Hepatocyte (in vitro differentiated cells): ENCODE measurements at regions not wholly inside any gene's neighbourhood (a gene's known extent, or its start where the extent isn't known, plus 50 kb on each side); places are given as distances from the start of the nearest gene placed in this dataset.

Experiments used
- DNase-seq: peaks from one replicate; pipeline ENCODE4 v3.0.0-alpha.2; 2016; ENCODE audit warnings: low spot score
- H2AFZ ChIP-seq: fragments of 200-600 bp; sonication (generic); 2 replicates; pipeline ENCODE4 v1.6.0; 2016; ENCODE audit warnings: antibody characterized with exemption, mild to moderate bottlenecking
- H3K27ac ChIP-seq: fragments of 200-600 bp; sonication (generic); 2 replicates; pipeline ENCODE4 v1.5.1; 2016; ENCODE audit warnings: mild to moderate bottlenecking
- H3K27me3 ChIP-seq: fragments of 200-600 bp; sonication (generic); 2 replicates; pipeline ENCODE4 v1.6.1; 2016
- H3K36me3 ChIP-seq: fragments of 200-600 bp; sonication (generic); replicated peaks from 2 replicates; pipeline ENCODE4 v1.5.1; 2016; ENCODE audit warnings: low read depth; ENCODE audit not compliant: insufficient read depth
- H3K4me1 ChIP-seq: fragments of 200-600 bp; sonication (generic); 2 replicates; pipeline ENCODE4 v1.5.1; 2016; ENCODE audit warnings: mild to moderate bottlenecking, moderate library complexity; ENCODE audit not compliant: insufficient read depth
- H3K4me2 ChIP-seq: fragments of 200-600 bp; sonication (generic); 2 replicates; pipeline ENCODE4 v1.6.0; 2016
- H3K4me3 ChIP-seq: fragments of 200-600 bp; sonication (generic); 2 replicates; pipeline ENCODE4 v1.5.1; 2016; ENCODE audit warnings: mild to moderate bottlenecking
- H3K79me2 ChIP-seq: fragments of 200-600 bp; sonication (generic); 2 replicates; pipeline ENCODE4 v1.6.0; 2017; ENCODE audit warnings: mild to moderate bottlenecking
- H3K9me2 ChIP-seq: fragments of 200-600 bp; sonication (generic); replicated peaks from 2 replicates; pipeline ENCODE4 v1.6.0; 2017; ENCODE audit warnings: mild to moderate bottlenecking; ENCODE audit not compliant: insufficient read depth
- H3K9me3 ChIP-seq: fragments of 200-600 bp; sonication (generic); 2 replicates; pipeline ENCODE4 v1.5.1; 2016; ENCODE audit warnings: low read depth, mild to moderate bottlenecking
- H4K20me1 ChIP-seq: fragments of 200-600 bp; sonication (generic); 2 replicates; pipeline ENCODE4 v1.6.0; 2016; ENCODE audit warnings: mild to moderate bottlenecking; ENCODE audit not compliant: insufficient read depth, poor library complexity, severe bottlenecking
- EZH2 ChIP-seq: fragments of 200-600 bp; sonication (generic); IDR thresholded peaks from 2 replicates; pipeline ENCODE4 v1.6.1; 2016; ENCODE audit warnings: antibody characterized with exemption, mild to moderate bottlenecking, borderline replicate concordance
- EZH2phosphoT487 ChIP-seq: fragments of 200-600 bp; sonication (generic); IDR thresholded peaks from one replicate; pipeline ENCODE4 v1.6.1; 2018; ENCODE audit warnings: antibody characterized with exemption, mild to moderate bottlenecking, low read depth, moderate library complexity; ENCODE audit not compliant: unreplicated experiment, severe bottlenecking
- WGBS: methylation state at CpG from one replicate; pipeline ENCODE4 v1.1.6; 2016; ENCODE audit warnings: low lambda C conversion rate; ENCODE audit errors: missing lambda C conversion rate; 5-methylcytosine and 5-hydroxymethylcytosine counted together
- TF ChIP-seq, protein P1 (sequence below): fragments of 200-600 bp; sonication (generic); IDR thresholded peaks from 2 replicates; pipeline ENCODE4 v1.5.1; 2016; ENCODE audit warnings: antibody characterized with exemption, mild to moderate bottlenecking; ENCODE audit not compliant: poor library complexity

DNA sequence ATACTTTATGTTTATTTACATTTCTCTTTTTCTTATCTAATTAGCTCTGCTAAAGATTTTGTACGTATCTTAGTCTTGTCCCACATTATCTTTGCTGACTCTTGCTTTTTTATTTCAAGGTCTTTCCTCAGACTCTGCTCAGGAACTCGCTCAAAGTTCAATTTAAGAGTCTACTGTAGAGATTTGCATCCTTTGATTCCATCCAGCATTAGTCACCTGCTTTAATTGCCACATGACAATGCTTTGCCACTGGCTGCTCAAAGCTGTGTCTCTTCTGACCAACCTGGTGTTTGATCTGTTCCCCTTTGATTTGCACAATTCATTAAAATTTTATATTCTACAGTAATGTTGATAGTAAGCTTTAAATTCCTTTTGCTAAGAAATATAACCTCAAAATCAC is 157.9 kb upstream of the FREM2 start:
- Histone ChIP-seq H3K4me2 (no peak overlapping the region), H3K9me3 (no peaks in the 10 kb centered on the region), H3K27me3 (no peaks in the 10 kb centered on the region), H4K20me1 (no peaks in the 10 kb centered on the region), H3K79me2 (no peaks in the 10 kb centered on the region), H3K4me3 (no peak overlapping the region), H3K36me3 (no peaks in the 10 kb centered on the region), H3K9me2 (no peaks in the 10 kb centered on the region), H2AFZ (no peak overlapping the region), H3K4me1 (no peaks in the 10 kb centered on the region), H3K27ac (peak overlapping the region; percentile 46)
- DNase-seq: peak; percentile 46
- 48% methylated on average over 2 of the region's 2 CpGs for WGBS
- TF ChIP-seq, protein P1, sequence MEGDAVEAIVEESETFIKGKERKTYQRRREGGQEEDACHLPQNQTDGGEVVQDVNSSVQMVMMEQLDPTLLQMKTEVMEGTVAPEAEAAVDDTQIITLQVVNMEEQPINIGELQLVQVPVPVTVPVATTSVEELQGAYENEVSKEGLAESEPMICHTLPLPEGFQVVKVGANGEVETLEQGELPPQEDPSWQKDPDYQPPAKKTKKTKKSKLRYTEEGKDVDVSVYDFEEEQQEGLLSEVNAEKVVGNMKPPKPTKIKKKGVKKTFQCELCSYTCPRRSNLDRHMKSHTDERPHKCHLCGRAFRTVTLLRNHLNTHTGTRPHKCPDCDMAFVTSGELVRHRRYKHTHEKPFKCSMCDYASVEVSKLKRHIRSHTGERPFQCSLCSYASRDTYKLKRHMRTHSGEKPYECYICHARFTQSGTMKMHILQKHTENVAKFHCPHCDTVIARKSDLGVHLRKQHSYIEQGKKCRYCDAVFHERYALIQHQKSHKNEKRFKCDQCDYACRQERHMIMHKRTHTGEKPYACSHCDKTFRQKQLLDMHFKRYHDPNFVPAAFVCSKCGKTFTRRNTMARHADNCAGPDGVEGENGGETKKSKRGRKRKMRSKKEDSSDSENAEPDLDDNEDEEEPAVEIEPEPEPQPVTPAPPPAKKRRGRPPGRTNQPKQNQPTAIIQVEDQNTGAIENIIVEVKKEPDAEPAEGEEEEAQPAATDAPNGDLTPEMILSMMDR: no peak
- TF ChIP-seq EZH2 (no peak), EZH2phosphoT487 (no peak)

- TF ChIP-seq EZH2phosphoT487 (no peak), EZH2 (no peak)
- TF ChIP-seq, protein P1: peak; percentile 60
- Histone ChIP-seq H3K9me2 (no peaks in the 10 kb centered on the region), H3K27ac (no peak overlapping the region), H3K4me2 (no peak overlapping the region), H3K79me2 (no peaks in the 10 kb centered on the region), H3K27me3 (no peaks in the 10 kb centered on the region), H3K4me3 (no peak overlapping the region), H3K4me1 (no peaks in the 10 kb centered on the region), H2AFZ (no peak overlapping the region), H4K20me1 (no peaks in the 10 kb centered on the region), H3K9me3 (no peaks in the 10 kb centered on the region), H3K36me3 (no peaks in the 10 kb centered on the region)
- DNase-seq: peak; percentile 15
- WGBS: 55% methylated on average over 3 of the region's 3 CpGs
Observed at GRCh38 chr13:38530492-38530891, 156.4 kb upstream of the FREM2 start.

GRCh38 chr13:38535261-38535660 is 151.6 kb upstream of the FREM2 start:
- H3K27ac ChIP-seq: no peak overlapping the region
- H3K4me1 ChIP-seq: no peaks in the 10 kb centered on the region
- H3K4me2 ChIP-seq: no peak overlapping the region
- no peaks in the 10 kb centered on the region for H3K9me3 ChIP-seq
- H3K27me3 ChIP-seq: no peaks in the 10 kb centered on the region
- no peak overlapping the region for H3K4me3 ChIP-seq
- 80% methylated on average over 7 of the region's 7 CpGs for WGBS
- no peaks in the 10 kb centered on the region for H3K36me3 ChIP-seq
- H4K20me1 ChIP-seq: no peaks in the 10 kb centered on the region
- no peak for DNase-seq
- H2AFZ ChIP-seq: no peak overlapping the region
- H3K79me2 ChIP-seq: no peaks in the 10 kb centered on the region
- TF ChIP-seq, protein P1: no peak
- no peak for TF ChIP-seq EZH2phosphoT487
- no peak for TF ChIP-seq EZH2
- no peaks in the 10 kb centered on the region for H3K9me2 ChIP-seq

DNA sequence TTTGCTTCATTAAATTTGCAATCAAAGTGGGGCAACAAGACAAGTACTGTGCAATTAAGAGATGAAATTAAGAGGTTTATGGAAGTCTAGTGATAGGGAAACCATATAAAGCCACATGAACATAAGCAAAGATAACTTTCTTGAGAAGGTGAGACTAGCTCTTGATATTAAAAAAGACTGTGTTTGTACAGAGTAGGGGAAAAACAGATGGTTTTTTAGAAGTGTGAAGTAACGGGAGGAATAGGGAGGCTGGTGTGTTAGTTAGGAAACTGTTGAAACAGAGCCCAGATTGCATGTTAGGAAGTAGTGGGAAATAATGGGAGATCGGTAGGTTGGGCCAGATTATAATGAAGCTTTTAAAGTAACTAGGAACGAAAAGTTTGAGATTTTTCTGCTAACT is 149.8 kb upstream of the FREM2 start:
- H3K79me2 ChIP-seq: no peaks in the 10 kb centered on the region
- no peaks in the 10 kb centered on the region for H3K9me2 ChIP-seq
- no peaks in the 10 kb centered on the region for H3K27me3 ChIP-seq
- 85% methylated on average over 3 of the region's 3 CpGs for WGBS
- no peak overlapping the region for H3K4me3 ChIP-seq
- no peaks in the 10 kb centered on the region for H3K9me3 ChIP-seq
- no peak for TF ChIP-seq EZH2phosphoT487
- no peak for TF ChIP-seq EZH2
- TF ChIP-seq, protein P1: no peak
- H3K27ac ChIP-seq: no peak overlapping the region
- no peaks in the 10 kb centered on the region for H3K36me3 ChIP-seq
- H4K20me1 ChIP-seq: no peaks in the 10 kb centered on the region
- no peak overlapping the region for H2AFZ ChIP-seq
- no peak overlapping the region for H3K4me2 ChIP-seq
- no peak for DNase-seq
- H3K4me1 ChIP-seq: no peaks in the 10 kb centered on the region
